IPS-18c (cell line): ENCODE measurements at regions not wholly inside any gene's neighbourhood (a gene's known extent, or its start where the extent isn't known, plus 50 kb on each side); places are given as distances from the start of the nearest gene placed in this dataset.
"Not testable (repeated sequence)": the region's sequence is repeated elsewhere in the genome, so short reads cannot be mapped to it uniquely, and the experiment has no call there.

Experiments used
- H3K4me3 ChIP-seq: 2 replicates; pipeline ENCODE4 v1.7.0; 2013; ENCODE audit warnings: low read depth, mild to moderate bottlenecking, low read length, moderate library complexity; ENCODE audit not compliant: insufficient read depth
- H3K9me3 ChIP-seq: one replicate; pipeline ENCODE4 v1.6.1; 2013; ENCODE audit warnings: mild to moderate bottlenecking, low read length, moderate library complexity; ENCODE audit not compliant: control insufficient read depth, insufficient read depth

DNA sequence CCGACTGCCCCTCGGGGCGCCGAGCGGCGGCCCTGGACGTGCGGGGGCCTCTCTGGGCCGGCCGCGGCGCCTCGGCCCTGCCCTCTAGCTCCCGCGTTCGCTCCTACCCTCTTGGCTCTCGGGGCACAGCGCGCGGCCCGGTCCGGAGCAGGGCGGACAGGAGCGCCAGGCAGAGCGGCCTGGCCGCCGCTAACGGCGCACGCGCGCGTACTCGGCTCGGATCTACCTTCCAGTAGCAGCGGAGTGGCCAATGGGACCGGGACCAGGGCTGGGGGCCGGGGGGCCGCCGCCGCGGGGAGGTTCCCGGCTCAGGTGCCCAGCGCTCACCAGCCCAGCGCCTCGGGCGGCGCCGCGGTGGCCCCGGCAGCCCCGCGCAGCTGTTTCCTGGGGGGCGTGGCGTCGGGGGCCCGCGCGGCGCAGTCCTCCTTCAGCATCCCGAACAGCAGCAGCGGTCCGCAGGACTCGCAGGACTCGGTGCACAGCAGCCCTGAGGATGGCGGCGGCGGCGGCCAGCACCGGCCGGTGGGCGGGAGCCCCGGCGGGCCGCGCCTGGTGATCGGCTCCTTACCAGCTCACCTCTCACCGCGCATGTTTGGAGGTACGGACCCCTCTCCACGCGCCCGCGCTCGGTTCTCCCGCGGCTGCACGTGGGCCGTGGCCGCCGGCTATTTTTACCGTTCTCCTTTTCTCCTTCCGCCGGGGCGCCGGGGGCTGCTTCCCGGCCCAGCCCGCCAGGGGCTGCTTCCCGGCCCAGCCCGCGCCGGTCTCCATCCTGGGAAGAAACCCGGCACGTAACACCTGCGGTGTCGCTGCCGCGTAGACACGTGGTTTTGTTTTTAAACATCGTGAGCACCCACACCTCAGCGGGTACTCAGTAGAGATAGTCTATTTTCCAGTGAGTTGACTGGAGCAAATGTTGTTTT lies 162.9 kb downstream of the KBTBD2 start:
- peak overlapping the region; percentile 64 for H3K4me3 ChIP-seq

DNA sequence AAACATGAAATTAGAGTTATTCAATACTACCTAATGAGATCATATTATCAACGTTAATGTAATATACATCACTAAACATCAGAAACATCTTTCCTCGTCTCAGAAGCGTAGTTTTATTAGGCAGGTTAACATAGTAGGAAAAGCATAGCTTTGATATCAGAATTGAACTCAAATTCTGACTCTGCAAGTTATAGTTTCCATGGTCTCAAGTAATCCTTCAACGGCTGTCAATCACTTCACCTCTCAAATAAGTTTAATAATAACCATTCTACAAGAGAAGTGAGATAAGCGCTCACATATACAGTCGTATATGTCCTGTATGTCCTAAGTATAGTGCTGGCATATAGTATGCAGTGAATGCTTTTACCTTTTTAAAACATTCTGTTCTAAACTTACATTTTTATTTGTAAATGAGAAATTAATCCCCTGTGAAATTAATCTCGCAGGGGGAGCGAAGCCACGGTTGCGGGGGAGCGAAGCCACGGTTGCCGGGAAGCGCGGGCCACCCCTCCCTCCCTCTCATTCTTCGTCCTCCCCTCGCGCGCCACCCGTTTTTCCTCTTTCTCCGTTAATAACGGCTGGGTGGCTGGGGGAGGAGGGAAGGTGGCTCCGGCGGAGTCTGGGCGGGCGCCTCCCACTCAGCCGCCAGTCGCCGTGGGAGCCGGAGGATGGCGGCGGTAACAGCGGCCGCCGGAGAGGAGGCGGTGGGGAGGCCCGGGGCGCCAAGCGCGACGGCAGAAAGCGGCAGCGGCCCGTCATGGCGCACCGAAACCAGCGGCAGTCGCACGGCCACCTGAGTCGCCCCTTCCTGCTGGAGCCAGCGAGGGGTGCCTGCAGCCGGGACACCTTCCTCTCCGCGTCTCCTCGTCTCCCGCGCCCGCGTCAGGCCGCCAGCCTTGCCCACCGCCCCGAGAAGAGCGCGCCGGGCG lies 163.8 kb downstream of the KBTBD2 start:
- H3K4me3 ChIP-seq = peak overlapping the region; percentile 64; the same call in 1 of the 2 replicates
- H3K9me3 ChIP-seq = not testable (repeated sequence)

More for the DNA sequence above, 162.9 kb downstream of the KBTBD2 start:
- H3K9me3 ChIP-seq = not testable (repeated sequence)

DNA sequence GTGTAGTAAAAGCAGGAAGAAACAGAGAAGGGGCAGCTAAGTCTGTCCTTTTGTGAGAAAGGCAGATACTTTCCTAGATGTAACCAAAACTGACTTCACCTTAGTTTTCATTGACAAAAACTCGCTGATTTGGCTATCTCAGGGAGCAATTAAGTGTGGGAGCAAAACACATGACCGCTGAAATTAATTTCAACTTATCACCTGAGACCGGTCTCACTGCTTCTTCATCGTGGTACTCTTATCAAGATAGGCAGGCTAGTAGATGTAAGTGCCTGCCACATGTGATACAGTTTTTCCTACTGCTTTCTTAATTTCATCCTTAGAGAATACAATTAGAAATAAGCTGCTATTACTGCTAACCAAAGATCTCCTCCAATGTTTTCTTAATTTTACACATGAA lies 168.7 kb downstream of the KBTBD2 start:
- H3K4me3 ChIP-seq, H3K9me3 ChIP-seq: not testable (repeated sequence)

DNA sequence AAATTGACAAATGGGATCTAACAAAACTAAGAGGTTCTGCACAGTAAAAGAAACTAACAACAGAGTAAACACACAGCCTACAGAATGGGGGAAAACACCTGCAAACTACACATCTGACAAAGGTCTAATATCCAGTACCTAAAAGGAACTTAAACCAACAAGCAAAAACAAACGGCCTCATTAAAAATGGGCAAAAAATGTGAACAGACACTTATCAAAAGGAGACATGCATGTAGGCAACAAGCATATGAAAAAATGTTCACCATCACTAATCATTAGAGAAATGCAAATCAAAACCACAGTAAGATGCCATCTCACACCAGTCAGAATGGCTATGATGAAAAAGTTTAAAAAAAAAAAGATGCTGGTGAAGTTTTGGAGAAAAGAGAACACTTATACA lies 197.4 kb downstream of the KBTBD2 start:
- H3K4me3 ChIP-seq = no peak overlapping the region
- H3K9me3 ChIP-seq = no peaks in the 10 kb centered on the region

DNA sequence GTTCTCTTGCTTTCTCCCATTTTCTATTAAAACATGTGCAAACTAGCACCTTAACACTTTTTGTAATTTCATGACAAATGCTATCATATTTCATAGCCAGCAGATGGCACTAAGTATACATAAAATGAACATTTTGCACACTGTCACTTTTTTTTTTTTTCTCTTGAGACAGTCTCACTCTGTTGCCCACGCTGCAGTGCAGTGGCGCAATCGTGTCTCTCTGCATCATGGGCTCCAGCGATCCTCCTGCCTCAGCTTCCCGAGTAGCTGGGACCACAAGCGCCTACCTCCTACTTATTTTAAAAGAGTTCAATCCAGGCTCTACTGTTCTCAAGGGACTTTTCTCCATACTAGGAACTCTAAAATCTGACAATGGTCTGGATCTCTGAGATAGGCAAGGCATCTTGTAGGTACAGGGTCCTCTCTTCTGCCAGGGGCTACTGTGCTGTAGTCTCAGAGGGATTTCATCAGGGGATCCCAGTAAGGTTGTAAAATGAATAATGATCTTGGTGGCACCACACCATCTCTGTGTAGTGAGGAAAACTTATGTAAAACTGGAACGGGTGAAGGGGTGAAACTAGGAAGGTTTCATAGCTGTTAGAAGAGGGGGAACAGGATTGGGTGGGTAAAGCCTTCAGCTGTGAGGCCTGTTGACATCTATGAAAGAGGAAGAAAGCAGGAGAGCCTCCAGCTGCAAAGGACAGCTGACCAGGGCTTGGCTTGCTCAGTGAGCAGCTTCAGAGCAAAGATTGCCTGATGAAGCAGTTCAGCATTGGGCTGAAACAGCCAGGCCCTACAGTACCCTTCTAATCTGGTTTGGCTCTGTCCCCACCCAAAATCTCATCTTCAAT lies 196.9 kb downstream of the AVL9 start:
- H3K9me3 ChIP-seq, H3K4me3 ChIP-seq: not testable (repeated sequence)

DNA sequence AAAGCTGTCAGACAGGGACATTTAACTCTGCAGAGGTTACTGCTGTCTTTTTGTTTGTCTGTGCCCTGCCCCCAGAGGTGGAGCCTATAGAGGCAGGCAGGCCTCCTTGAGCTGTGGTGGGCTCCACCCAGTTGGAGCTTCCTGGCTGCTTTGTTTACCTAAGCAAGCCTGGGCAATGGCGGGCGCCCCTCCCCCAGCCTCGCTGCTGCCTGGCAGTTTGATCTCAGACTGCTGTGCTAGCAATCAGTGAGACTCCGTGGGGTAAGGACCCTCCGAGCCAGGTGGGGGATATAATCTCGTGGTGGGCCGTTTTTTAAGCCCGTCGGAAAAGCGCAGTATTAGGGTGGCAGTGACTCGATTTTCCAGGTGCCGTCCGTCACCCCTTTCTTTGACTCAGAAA lies 192.8 kb downstream of the AVL9 start:
- H3K4me3 ChIP-seq, H3K9me3 ChIP-seq: not testable (repeated sequence)

DNA sequence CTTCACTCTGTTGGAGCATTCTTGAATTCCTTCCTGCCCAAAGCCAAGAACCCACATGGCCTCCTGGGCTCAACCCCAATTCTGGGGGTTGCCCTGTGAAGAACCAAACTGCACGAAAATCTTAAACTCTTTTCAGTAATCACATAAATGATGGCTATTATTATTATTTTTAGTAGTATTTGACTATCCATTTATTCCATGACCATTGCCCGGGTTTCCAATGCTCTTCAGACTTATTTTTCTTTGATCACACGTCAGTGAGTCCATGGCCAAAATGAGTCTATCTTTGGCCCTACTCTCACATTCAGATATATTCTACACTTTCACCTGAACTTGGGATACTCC lies 185.9 kb downstream of the AVL9 start:
- H3K9me3 ChIP-seq = peaks cover 4% of the 10 kb centered on the region
- H3K4me3 ChIP-seq = no peak overlapping the region

DNA sequence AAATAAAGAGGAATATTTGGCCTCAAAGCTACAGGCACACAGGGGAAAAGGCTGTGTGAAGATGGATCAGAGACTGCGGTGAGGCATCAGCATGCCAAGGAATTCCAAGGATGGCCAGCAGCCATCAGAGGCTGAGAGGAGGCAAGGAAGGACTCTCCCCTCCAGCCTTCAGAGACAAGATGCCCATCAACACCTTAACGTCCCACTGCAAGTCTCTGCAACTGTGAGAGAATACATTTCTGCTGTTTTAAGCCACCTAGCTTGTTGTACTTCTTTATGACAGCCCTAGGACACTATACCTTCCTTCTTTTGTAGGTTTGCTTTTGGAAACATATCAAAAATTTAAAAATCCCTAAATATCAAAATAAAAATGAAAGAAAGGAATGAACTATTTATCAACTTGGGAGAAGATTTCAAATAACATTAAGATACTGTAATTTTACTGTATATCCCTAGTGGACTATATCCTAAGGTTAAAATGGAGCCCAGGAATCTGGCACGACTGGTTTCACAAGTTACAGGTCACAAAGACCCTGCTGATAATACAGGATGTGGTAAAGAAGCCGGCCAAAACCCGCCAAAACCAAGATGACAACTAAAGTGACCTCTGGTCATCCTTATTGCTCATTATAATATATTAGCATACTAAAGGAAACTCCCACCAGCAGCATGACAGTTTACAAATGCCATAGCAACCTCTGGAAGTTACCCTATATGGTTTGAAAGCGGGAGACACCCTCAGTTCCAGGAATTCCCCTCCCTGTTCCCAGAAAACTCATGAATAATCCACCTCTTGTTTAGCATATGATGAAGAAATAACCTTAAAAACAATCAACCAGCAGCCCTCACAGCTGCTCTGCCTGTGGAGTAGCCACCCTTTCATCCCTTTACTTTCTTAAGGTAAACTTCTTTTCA lies 185.2 kb downstream of the AVL9 start:
- peaks cover 7% of the 10 kb centered on the region for H3K9me3 ChIP-seq
- no peak overlapping the region for H3K4me3 ChIP-seq

DNA sequence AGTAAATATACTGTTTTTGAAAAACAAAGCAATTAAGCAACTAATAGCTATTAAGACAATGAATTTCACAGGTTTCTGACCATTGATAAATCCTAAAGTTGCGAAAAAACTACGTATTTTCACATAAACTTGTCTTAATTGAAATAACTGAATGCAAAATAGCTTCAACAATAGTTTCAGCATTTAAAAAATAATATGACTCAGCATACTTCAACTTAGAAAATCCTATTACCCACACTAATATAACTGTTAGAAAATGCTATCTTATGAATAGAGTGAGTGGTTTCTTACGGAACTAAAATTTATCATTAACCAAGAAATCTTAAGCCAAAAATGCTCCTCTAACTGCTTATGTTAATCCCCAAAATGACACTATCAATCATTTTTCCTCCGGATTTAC lies 183.9 kb downstream of the AVL9 start:
- Histone ChIP-seq H3K4me3 (no peak overlapping the region), H3K9me3 (peaks cover 7% of the 10 kb centered on the region)

DNA sequence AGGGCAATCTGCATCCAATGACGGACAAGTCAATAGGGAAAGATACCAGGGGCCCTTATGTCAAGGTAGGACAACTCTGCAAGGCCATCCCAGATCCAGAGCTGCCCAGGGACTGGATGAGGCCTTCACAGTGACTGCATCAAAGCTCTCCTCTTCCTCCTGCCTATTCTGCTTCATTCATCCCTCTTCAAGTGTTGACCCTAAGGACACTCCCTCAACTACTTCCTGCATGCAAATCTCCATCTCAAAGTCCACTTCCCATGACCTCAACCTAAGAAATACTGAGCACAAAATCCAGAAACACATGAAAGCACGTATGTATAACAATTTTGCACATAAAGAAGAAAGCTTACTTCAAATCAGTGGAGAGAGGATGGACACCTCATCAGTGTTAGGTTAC lies 182.3 kb downstream of the AVL9 start:
- H3K4me3 ChIP-seq = no peak overlapping the region
- H3K9me3 ChIP-seq = peaks cover 7% of the 10 kb centered on the region

DNA sequence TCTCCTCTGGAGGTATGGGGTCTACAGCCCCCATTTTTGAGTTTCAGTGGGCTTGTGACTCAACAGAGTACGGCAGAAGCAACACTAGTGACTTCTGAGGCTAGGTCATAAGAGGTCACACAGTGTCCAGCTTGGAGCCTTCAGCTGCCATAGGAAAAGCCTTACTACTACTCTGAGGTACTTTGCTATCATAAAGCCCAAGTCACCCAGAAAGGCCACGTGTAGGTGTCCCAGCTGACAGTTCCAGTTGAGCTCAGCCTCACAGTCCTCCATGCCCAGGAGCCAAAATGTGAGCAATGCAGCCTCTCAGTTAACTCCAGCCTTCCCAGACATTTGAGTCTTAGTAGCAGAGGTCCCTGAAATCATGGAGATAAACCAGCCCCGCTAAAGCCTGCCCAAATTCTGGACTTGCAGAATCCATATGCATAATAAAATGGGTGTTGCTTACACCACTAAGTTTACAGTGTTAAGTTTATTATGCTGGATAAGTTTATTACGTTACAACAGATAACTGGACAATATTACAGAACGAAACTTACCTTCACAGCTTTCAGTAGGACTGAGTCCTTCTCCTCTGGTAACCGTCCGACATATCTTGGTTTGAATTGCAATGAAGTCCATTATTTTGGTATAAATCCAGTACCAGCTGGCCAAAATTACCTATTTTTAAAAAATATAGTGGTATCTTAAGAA lies 181.1 kb downstream of the AVL9 start:
- H3K9me3 ChIP-seq = peaks cover 7% of the 10 kb centered on the region
- H3K4me3 ChIP-seq = no peak overlapping the region

DNA sequence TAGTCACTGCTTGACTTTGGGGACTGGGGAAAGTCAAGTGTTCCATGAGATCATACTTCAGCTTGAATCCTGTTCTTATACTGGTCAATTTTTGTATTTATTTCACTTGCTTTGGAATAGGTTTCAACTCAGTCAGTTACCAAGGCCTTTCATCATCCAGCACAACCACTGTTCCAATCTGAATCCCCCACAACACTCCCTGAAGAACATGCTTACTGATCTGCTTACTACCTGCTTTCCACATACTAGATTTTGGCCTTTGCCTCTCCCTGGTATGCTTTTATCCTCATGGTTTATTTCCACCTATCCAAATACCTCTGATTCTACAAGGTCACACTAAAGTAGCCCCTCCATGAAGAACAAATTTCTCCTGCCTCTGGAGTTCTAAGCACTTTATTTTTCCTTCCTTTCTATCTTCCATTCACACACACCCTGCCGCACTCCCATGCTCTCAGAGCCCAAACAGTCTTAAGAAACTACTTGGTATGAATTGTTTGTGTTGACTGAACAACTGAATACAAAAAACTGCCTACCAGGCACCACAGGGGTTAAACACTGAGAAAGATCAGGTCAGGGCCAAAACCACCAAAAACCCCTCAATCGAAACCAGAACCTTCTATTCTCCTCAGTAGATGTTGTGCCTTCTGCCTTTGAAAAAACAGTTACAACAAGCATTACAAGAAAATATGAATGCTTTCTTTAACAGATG lies 178.1 kb downstream of the AVL9 start:
- H3K9me3 ChIP-seq = peaks cover 7% of the 10 kb centered on the region

DNA sequence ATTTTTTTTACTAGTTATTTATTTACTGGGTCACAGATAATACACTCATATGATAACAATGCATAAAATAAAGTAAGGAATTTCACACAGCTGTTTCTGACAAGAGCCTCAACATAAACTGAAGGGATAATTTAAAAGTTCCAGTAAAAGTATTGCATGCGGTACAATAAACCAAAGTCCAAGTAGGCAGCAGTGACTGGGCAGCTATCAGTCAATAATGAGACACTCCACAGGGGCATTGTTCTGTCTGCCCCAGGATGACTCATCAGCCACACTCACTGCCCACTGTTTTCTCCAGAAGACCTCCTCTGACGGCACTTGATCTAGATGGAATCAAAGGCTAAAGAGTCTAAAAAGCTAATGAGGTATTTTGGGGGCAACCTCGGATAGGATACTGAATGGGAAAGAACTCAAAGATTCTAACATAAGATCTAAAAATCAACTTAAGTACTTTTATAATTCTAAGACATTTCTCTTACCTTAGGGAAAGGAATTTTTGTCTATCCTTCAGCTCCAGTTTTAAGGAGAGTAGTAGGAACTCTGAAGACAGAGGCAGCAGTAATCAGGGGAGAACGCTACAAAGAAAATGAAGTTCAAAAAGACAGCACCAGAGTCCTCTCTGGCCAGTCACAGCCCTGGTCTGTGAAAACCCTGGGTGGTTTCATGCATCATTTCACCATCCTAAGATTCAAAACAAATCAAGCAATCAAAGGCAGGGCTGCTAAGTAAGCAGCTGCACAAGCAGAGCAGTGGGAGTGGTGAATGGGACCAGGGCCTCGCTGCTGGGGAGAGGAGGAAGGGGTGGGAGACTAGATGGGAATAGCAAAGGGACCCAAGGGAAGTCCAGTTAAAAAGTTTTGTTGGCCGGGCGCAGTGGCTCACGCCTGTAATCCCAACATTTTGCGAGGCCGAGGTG lies 175.1 kb downstream of the AVL9 start:
- Histone ChIP-seq H3K4me3 (no peak overlapping the region), H3K9me3 (no peaks in the 10 kb centered on the region)

More for the DNA sequence above, 178.1 kb downstream of the AVL9 start:
- no peak overlapping the region for H3K4me3 ChIP-seq

DNA sequence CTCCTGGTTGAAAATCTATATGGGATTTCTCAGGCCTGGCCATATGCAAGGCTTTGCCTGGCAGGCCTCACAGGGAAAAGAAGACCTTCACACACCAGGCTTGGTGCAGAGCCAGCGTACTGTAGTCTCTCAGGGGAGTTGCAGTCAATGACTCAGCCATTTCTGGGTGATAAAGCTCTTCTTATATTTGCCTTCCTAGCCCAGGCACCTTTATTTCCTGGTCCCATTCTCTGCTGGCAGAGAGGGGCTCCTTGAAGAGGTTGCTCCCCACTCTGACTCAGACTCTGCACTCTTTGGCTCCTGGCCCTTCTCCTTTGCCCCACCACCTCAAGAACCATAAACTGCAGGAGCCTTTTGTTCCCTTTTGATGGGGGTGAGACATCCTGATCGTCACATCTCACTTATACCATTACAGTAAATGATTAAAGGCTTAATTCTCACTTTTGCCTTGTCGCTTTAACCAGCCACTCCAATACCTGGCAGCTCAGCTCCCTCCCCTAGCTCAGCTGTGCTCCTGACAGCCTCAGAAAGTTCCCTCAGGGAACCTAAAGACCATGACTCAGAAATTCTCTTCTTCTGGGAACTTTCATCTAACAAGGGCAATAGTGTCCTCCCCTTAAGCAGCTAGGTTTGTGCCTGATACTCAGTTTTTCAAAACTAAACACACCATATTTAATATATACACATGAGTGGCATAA lies 174.0 kb downstream of the AVL9 start:
- not testable (repeated sequence) for H3K4me3 ChIP-seq, H3K9me3 ChIP-seq
